Panc1 (cell line): ENCODE measurements at regions not wholly inside any gene's neighbourhood (a gene's known extent, or its start where the extent isn't known, plus 50 kb on each side); places are given as distances from the start of the nearest gene placed in this dataset.

Source experiments
- ATAC-seq: fragments of 200-7000 bp; cut with Tn5 transposase; 2 replicates; pipeline ENCODE4 v1.9.1; 2020; ENCODE audit warnings: mild to moderate bottlenecking, moderate library complexity
- BruUV-seq: library from RNA; stranded (reverse); fragments of 400-500 nt; replicated peaks from 2 replicates; lab custom pipeline; 2021; lab: Mats Ljungman, UMichigan
- CTCF ChIA-PET: fragments of 300-600 bp; sonication (Branson Sonifier 250); formaldehyde crosslinking; loops from one replicate; lab custom pipeline; 2022; ENCODE audit warnings: antibody characterized with exemption; lab: Charles Lee
- POLR2A ChIA-PET: fragments of 300-600 bp; sonication (Branson Sonifier 250); formaldehyde crosslinking; loops from one replicate; lab custom pipeline; 2022; ENCODE audit warnings: antibody characterized with exemption; lab: Charles Lee
- DNase-seq: peaks from one replicate; pipeline ENCODE4 v3.0.0-alpha.2; 2010; ENCODE audit warnings: low read depth, low spot score
- H3K27ac ChIP-seq: 2 replicates; pipeline ENCODE4 v1.5.1; 2011; ENCODE audit warnings: mild to moderate bottlenecking, low read length, inconsistent platforms
- H3K27me3 ChIP-seq: fragments of 200-500 bp; sonication (Bioruptor generic); 2 replicates; pipeline ENCODE4 v1.6.0; 2014; ENCODE audit warnings: low read length, inconsistent platforms; ENCODE audit not compliant: control insufficient read depth, insufficient read depth
- H3K36me3 ChIP-seq: fragments of 200-500 bp; sonication (Bioruptor generic); 2 replicates; pipeline ENCODE4 v1.5.1; 2014; ENCODE audit warnings: inconsistent platforms, mild to moderate bottlenecking, low read length, moderate library complexity; ENCODE audit not compliant: control insufficient read depth, insufficient read depth
- H3K4me1 ChIP-seq: 2 replicates; pipeline ENCODE4 v1.5.1; 2011; ENCODE audit warnings: inconsistent platforms, mild to moderate bottlenecking, low read length, moderate library complexity; ENCODE audit not compliant: control insufficient read depth, insufficient read depth
- H3K4me3 ChIP-seq, 2 experiments: 2 replicates each; pipeline ENCODE4 v1.5.1; 2011 to 2012; ENCODE audit warnings: low read depth in 2 of 2, low read length in 2 of 2, mild to moderate bottlenecking in 2 of 2, inconsistent platforms in 1 of 2, moderate library complexity in 1 of 2
- H3K9me3 ChIP-seq: fragments of 200-500 bp; sonication (Bioruptor generic); 2 replicates; pipeline ENCODE4 v1.5.1; 2014; ENCODE audit warnings: low read depth, mild to moderate bottlenecking, inconsistent platforms, low read length, moderate library complexity; ENCODE audit not compliant: control insufficient read depth, insufficient read depth
- POLR2AphosphoS5 ChIP-seq: IDR thresholded peaks from 2 replicates; pipeline ENCODE4 v1.6.1; 2012; ENCODE audit warnings: mild to moderate bottlenecking, low read depth, low read length, moderate library complexity
- SIN3A ChIP-seq: IDR thresholded peaks from 2 replicates; pipeline ENCODE4 v1.6.1; 2012; ENCODE audit warnings: low read depth, mild to moderate bottlenecking, low read length, moderate library complexity, borderline replicate concordance; ENCODE audit not compliant: insufficient read depth
- TCF7L2 ChIP-seq: IDR thresholded peaks from 2 replicates; pipeline ENCODE4 v1.6.1; 2011; ENCODE audit warnings: mild to moderate bottlenecking, low read depth, low read length, inconsistent platforms
- in situ Hi-C: cut with HindIII; loops from 2 replicates; pipeline ENCODE4 v1.10.0; 2016; ENCODE audit warnings: low sequenced_read_pairs, low pct_unique_long_range_greater_than_20kb
- intact Hi-C: fragments of 100-400 bp; cut with micrococcal nuclease; formaldehyde crosslinking; loops from one replicate; pipeline ENCODE4 v1.10.0; 2022; ENCODE audit not compliant: unreplicated experiment
- TF ChIP-seq, protein P1 (sequence below): fragments of 450-650 bp; IDR thresholded peaks from 2 replicates; pipeline ENCODE4 v1.5.1; 2017; ENCODE audit warnings: mild to moderate bottlenecking
- TF ChIP-seq, protein P2 (sequence below), 2 experiments: IDR thresholded peaks; 2 replicates each; pipeline ENCODE4 v1.6.1; 2011 to 2012; ENCODE audit warnings: low read depth in 2 of 2, control low read depth in 1 of 2, low read length in 1 of 2, mild to moderate bottlenecking in 1 of 2, moderate library complexity in 1 of 2; ENCODE audit not compliant: insufficient read depth in 1 of 2

DNA sequence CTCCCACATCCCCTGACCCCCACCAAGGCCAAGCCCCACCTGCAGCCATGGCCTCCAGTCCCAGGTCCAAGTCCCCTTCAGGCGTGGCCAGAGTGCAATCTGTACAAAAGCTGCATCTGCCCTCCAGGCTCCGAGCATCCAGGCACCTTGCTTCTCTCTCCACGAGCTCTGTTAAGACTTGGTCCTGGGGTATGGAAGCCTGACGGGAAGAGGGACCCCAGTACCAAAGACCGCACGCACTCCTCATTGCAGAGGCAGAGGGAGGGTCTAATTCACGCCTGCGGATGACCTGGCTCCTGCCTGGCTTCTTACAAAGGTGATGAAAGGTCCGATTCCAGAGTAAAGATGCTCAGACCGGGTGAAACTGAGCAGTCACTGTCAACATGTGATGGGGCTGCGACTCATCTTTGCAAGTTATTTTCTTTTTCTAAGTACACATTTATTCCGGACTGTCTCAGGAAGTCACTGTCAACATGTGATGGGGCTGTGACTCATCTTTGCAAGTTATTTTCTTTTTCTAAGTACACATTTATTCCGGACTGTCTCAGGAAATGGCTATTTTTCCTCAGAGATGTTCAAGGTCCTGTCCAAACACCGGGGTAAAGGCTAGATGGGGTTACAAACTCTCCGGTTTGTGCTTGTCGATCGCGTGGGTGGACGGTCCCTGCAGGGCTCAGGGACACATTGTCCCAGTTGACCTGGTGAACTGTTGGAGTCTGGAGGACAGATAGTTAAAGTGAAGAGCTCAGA is 252.0 kb upstream of the IRX4 start:
- no peaks in the 10 kb centered on the region for H3K36me3 ChIP-seq
- CTCF ChIA-PET = no interaction called here
- no peak overlapping the region for H3K4me3 ChIP-seq
- in situ Hi-C loops (no loop called here), intact Hi-C loops (no loop called here)
- H3K27me3 ChIP-seq = no peaks in the 10 kb centered on the region; the same call in 1 of the 2 replicates
- ATAC-seq = no peak
- no peak overlapping the region for H3K27ac ChIP-seq
- TF ChIP-seq, protein P1, sequence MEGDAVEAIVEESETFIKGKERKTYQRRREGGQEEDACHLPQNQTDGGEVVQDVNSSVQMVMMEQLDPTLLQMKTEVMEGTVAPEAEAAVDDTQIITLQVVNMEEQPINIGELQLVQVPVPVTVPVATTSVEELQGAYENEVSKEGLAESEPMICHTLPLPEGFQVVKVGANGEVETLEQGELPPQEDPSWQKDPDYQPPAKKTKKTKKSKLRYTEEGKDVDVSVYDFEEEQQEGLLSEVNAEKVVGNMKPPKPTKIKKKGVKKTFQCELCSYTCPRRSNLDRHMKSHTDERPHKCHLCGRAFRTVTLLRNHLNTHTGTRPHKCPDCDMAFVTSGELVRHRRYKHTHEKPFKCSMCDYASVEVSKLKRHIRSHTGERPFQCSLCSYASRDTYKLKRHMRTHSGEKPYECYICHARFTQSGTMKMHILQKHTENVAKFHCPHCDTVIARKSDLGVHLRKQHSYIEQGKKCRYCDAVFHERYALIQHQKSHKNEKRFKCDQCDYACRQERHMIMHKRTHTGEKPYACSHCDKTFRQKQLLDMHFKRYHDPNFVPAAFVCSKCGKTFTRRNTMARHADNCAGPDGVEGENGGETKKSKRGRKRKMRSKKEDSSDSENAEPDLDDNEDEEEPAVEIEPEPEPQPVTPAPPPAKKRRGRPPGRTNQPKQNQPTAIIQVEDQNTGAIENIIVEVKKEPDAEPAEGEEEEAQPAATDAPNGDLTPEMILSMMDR = no peak
- TF ChIP-seq, protein P2, sequence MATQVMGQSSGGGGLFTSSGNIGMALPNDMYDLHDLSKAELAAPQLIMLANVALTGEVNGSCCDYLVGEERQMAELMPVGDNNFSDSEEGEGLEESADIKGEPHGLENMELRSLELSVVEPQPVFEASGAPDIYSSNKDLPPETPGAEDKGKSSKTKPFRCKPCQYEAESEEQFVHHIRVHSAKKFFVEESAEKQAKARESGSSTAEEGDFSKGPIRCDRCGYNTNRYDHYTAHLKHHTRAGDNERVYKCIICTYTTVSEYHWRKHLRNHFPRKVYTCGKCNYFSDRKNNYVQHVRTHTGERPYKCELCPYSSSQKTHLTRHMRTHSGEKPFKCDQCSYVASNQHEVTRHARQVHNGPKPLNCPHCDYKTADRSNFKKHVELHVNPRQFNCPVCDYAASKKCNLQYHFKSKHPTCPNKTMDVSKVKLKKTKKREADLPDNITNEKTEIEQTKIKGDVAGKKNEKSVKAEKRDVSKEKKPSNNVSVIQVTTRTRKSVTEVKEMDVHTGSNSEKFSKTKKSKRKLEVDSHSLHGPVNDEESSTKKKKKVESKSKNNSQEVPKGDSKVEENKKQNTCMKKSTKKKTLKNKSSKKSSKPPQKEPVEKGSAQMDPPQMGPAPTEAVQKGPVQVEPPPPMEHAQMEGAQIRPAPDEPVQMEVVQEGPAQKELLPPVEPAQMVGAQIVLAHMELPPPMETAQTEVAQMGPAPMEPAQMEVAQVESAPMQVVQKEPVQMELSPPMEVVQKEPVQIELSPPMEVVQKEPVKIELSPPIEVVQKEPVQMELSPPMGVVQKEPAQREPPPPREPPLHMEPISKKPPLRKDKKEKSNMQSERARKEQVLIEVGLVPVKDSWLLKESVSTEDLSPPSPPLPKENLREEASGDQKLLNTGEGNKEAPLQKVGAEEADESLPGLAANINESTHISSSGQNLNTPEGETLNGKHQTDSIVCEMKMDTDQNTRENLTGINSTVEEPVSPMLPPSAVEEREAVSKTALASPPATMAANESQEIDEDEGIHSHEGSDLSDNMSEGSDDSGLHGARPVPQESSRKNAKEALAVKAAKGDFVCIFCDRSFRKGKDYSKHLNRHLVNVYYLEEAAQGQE (IDR thresholded peaks at IDR 0.05; ENCODE audit: insufficient read depth in 1 of 2, low read depth in 2 of 2, low read length in 1 of 2) = no peak
- TF ChIP-seq SIN3A (no peak), TCF7L2 (no peak), POLR2AphosphoS5 (no peak)
- H3K4me1 ChIP-seq = no peaks in the 10 kb centered on the region
- no peaks in the 10 kb centered on the region for H3K9me3 ChIP-seq
- no peak for DNase-seq
- POLR2A ChIA-PET = no interaction called here
- BruUV-seq = no TSS peak

DNA sequence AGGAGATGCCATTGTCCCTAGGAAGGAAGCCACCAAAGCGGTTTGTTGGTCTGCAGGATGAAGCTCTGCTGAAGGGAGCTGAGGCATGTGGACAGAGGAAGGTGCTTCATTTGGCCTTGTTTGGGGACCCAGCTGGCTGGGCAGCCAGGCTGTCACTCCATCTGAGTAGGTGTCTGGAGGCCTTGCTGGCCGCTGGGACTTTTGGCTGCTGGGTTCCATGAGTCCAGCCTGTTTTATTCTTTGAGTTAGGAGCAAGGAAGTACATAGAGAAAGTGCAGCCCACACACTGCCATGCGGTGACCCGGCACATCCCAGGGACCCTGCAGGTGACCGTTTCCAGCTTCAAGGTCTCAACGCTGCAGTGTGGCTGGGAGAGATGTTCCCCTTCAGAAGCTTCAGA is 251.2 kb upstream of the IRX4 start:
- H3K9me3 ChIP-seq = no peaks in the 10 kb centered on the region
- in situ Hi-C loops = no loop called here
- ChIA-PET CTCF (no interaction called here), POLR2A (no interaction called here)
- ATAC-seq (no peak), DNase-seq (no peak)
- intact Hi-C loops = no loop called here
- no TSS peak for BruUV-seq
- no peak overlapping the region for H3K4me3 ChIP-seq
- H3K4me1 ChIP-seq = no peaks in the 10 kb centered on the region
- H3K36me3 ChIP-seq = no peaks in the 10 kb centered on the region
- no peak overlapping the region for H3K27ac ChIP-seq
- H3K27me3 ChIP-seq = no peaks in the 10 kb centered on the region; the same call in 1 of the 2 replicates
- TF ChIP-seq, protein P1 = no peak
- TF ChIP-seq TCF7L2 = no peak
- no peak for TF ChIP-seq POLR2AphosphoS5
- TF ChIP-seq, protein P2 (IDR thresholded peaks at IDR 0.05; ENCODE audit: insufficient read depth in 1 of 2, low read depth in 2 of 2, low read length in 1 of 2) = no peak
- no peak for TF ChIP-seq SIN3A
